H1 (cell line): ENCODE measurements at regions not wholly inside any gene's neighbourhood (a gene's known extent, or its start where the extent isn't known, plus 50 kb on each side); places are given as distances from the start of the nearest gene placed in this dataset.

Source experiments
- CTCF ChIA-PET: fragments of 300-600 bp; sonication (Branson Sonifier 250); formaldehyde crosslinking; loops from one replicate; lab custom pipeline; 2021; ENCODE audit not compliant: partially characterized antibody; lab: Charles Lee
- POLR2A ChIA-PET: fragments of 300-600 bp; sonication (Branson Sonifier 250); formaldehyde crosslinking; loops from one replicate; lab custom pipeline; 2021; ENCODE audit warnings: inconsistent platforms; ENCODE audit not compliant: partially characterized antibody; lab: Charles Lee
- DNase-seq, 2 experiments: peaks; one replicate each; pipeline versions ENCODE4 v3.0.0 to v3.0.0-alpha.2; 2010 to 2022; ENCODE audit warnings: low spot score in 2 of 2, low read depth in 1 of 2, mixed read lengths in 1 of 2
- FAIRE-seq: peaks from 2 replicates; lab custom pipeline; 2011; peaks lifted over from hg19 to GRCh38; lab: Jason Lieb, UNC
- H2AFZ ChIP-seq: 2 replicates; pipeline ENCODE4 v1.8.1; 2012; ENCODE audit warnings: low read length, inconsistent platforms
- H2AK5ac ChIP-seq: 2 replicates; pipeline ENCODE4 v1.6.1; 2013; ENCODE audit warnings: low read depth, low read length
- H2BK120ac ChIP-seq: replicated peaks from 2 replicates; pipeline ENCODE3; 2013; ENCODE audit warnings: low read depth, low read length, inconsistent platforms
- H2BK12ac ChIP-seq: 2 replicates; pipeline ENCODE4 v1.6.1; 2013; ENCODE audit warnings: low read depth, low read length
- H2BK15ac ChIP-seq: 2 replicates; pipeline ENCODE4 v1.6.1; 2013; ENCODE audit warnings: low read length
- H2BK20ac ChIP-seq: 2 replicates; pipeline ENCODE4 v1.6.1; 2013; ENCODE audit warnings: low read length
- H2BK5ac ChIP-seq: 2 replicates; pipeline ENCODE4 v1.6.1; 2013; ENCODE audit warnings: low read depth, low read length
- H3K14ac ChIP-seq: 2 replicates; pipeline ENCODE4 v1.6.1; 2013; ENCODE audit warnings: inconsistent platforms; ENCODE audit not compliant: insufficient read length
- H3K18ac ChIP-seq: 2 replicates; pipeline ENCODE4 v1.6.1; 2013; ENCODE audit warnings: low read length; ENCODE audit errors: extremely low read depth
- H3K23ac ChIP-seq: 2 replicates; pipeline ENCODE4 v1.6.1; 2013; ENCODE audit warnings: inconsistent platforms; ENCODE audit not compliant: insufficient read length
- H3K23me2 ChIP-seq: 2 replicates; pipeline ENCODE4 v1.6.1; 2013; ENCODE audit warnings: low read depth, low read length
- H3K27ac ChIP-seq: 2 replicates; pipeline ENCODE4 v1.6.1; 2011; ENCODE audit warnings: low read depth, low read length, inconsistent platforms
- H3K27me3 ChIP-seq, 4 experiments: replicated peaks in 1 of 4; 1 replicate in 1 of 4; 2 replicates in 3 of 4; pipeline versions ENCODE4 v1.6.1 to v1.8.1; 2011 to 2013; ENCODE audit warnings: low read length in 3 of 4, mild to moderate bottlenecking in 3 of 4, inconsistent platforms in 2 of 4, mixed read lengths in 2 of 4, moderate library complexity in 1 of 4; ENCODE audit not compliant: control insufficient read depth in 3 of 4, insufficient read depth in 3 of 4; ENCODE audit errors: extremely low read depth in 1 of 4
- H3K36me3 ChIP-seq, 4 experiments: 2 replicates each; pipeline versions ENCODE4 v1.6.1 to v1.8.1; 2011 to 2013; ENCODE audit warnings: mild to moderate bottlenecking in 4 of 4, low read length in 3 of 4, moderate library complexity in 2 of 4, control low read depth in 1 of 4, inconsistent platforms in 1 of 4; ENCODE audit not compliant: insufficient read depth in 4 of 4, control insufficient read depth in 2 of 4
- H3K4ac ChIP-seq: replicated peaks from 2 replicates; pipeline ENCODE3; 2013; ENCODE audit warnings: low read length, low read depth, mixed read lengths, inconsistent platforms; ENCODE audit not compliant: insufficient read length
- H3K4me1 ChIP-seq, 4 experiments: replicated peaks in 1 of 4; 1 replicate in 1 of 4; 2 replicates in 3 of 4; pipeline versions ENCODE4 v1.6.1 to v1.8.1; 2011 to 2013; ENCODE audit warnings: low read length in 3 of 4, inconsistent platforms in 2 of 4, mixed read lengths in 1 of 4; ENCODE audit not compliant: insufficient read depth in 4 of 4, control insufficient read depth in 3 of 4
- H3K4me2 ChIP-seq, 2 experiments: 2 replicates each; pipeline versions ENCODE4 v1.6.1 to v1.8.1; 2011 to 2013; ENCODE audit warnings: low read depth in 2 of 2, low read length in 2 of 2, control low read depth in 1 of 2, inconsistent platforms in 1 of 2, mild to moderate bottlenecking in 1 of 2; ENCODE audit not compliant: insufficient read depth in 1 of 2
- H3K4me3 ChIP-seq, 4 experiments: fragments of 200-600, 300-600 bp in 1 of 4; sonication (generic), shearing (Covaris generic), sonication (Bioruptor Twin) in 1 of 4; 2 replicates each; pipeline versions ENCODE4 v1.5.1 to v1.8.1; 2011 to 2016; ENCODE audit warnings: low read length in 4 of 4, low read depth in 3 of 4, control low read depth in 2 of 4, inconsistent platforms in 2 of 4, mild to moderate bottlenecking in 2 of 4, mixed read lengths in 1 of 4, moderate library complexity in 1 of 4; ENCODE audit not compliant: insufficient read depth in 2 of 4; ENCODE audit errors: extremely low read depth in 1 of 4
- H3K56ac ChIP-seq: replicated peaks from 2 replicates; pipeline ENCODE3; 2013; ENCODE audit warnings: low read depth, mild to moderate bottlenecking, mixed read lengths, low read length, inconsistent platforms; ENCODE audit not compliant: insufficient read length
- H3K79me1 ChIP-seq: 2 replicates; pipeline ENCODE4 v1.6.1; 2013; ENCODE audit warnings: low read depth, low read length, control low read depth
- H3K79me2 ChIP-seq, 2 experiments: 2 replicates each; pipeline versions ENCODE4 v1.6.1 to v1.8.1; 2012 to 2013; ENCODE audit warnings: low read length in 2 of 2, mild to moderate bottlenecking in 2 of 2, inconsistent platforms in 1 of 2; ENCODE audit not compliant: insufficient read depth in 2 of 2, control insufficient read depth in 1 of 2
- H3K9ac ChIP-seq, 4 experiments: replicated peaks in 1 of 4; 1 replicate in 1 of 4; 2 replicates in 3 of 4; pipeline versions ENCODE4 v1.6.1 to v1.8.1; 2011 to 2013; ENCODE audit warnings: low read depth in 3 of 4, low read length in 3 of 4, control low read depth in 2 of 4, mild to moderate bottlenecking in 2 of 4, moderate library complexity in 2 of 4, inconsistent platforms in 1 of 4; ENCODE audit errors: extremely low read depth in 1 of 4
- H3K9me3 ChIP-seq, 2 experiments: 2 replicates each; pipeline versions ENCODE4 v1.6.1 to v1.8.1; 2012 to 2013; ENCODE audit warnings: mild to moderate bottlenecking in 2 of 2, moderate library complexity in 2 of 2, control low read depth in 1 of 2, inconsistent platforms in 1 of 2, low read depth in 1 of 2, low read length in 1 of 2, mixed read lengths in 1 of 2; ENCODE audit not compliant: insufficient read depth in 2 of 2
- H4K20me1 ChIP-seq, 2 experiments: replicated peaks in 1 of 2; 2 replicates each; pipeline versions ENCODE3 to v1.8.1; 2011 to 2013; ENCODE audit warnings: inconsistent platforms in 2 of 2, low read length in 2 of 2, mild to moderate bottlenecking in 1 of 2; ENCODE audit not compliant: insufficient read depth in 2 of 2, control insufficient read depth in 1 of 2
- H4K5ac ChIP-seq: 2 replicates; pipeline ENCODE4 v1.6.1; 2013; ENCODE audit warnings: low read length, low read depth, mixed read lengths, inconsistent platforms; ENCODE audit not compliant: insufficient read length
- H4K8ac ChIP-seq: 2 replicates; pipeline ENCODE4 v1.8.0; 2013; ENCODE audit warnings: mild to moderate bottlenecking, moderate library complexity, low read length, inconsistent platforms; ENCODE audit not compliant: insufficient read depth; ENCODE audit errors: extremely low read depth
- H4K91ac ChIP-seq: replicated peaks from 2 replicates; pipeline ENCODE3; 2013; ENCODE audit warnings: low read length, mixed read lengths, inconsistent platforms; ENCODE audit not compliant: insufficient read length
- CBX8 ChIP-seq: fragments of 300-800, 300-1000 bp; sonication (generic); IDR thresholded peaks from 2 replicates; pipeline ENCODE4 v1.7.1; 2016; ENCODE audit warnings: low read depth, low read length, borderline replicate concordance
- EZH2 ChIP-seq: fragments of 200-600 bp; sonication (generic); IDR thresholded peaks from 2 replicates; pipeline ENCODE4 v1.7.1; 2012; ENCODE audit warnings: low read depth, mild to moderate bottlenecking, moderate library complexity, low read length, inconsistent platforms; ENCODE audit not compliant: severe bottlenecking
- HDAC2 ChIP-seq, 2 experiments: fragments of 300-600 bp in 1 of 2; sonication (generic) in 1 of 2; IDR thresholded peaks; 2 replicates each; pipeline ENCODE4 v1.6.1; 2011 to 2012; ENCODE audit warnings: low read depth in 2 of 2, low read length in 2 of 2, mild to moderate bottlenecking in 2 of 2, moderate library complexity in 2 of 2, borderline replicate concordance in 1 of 2, inconsistent platforms in 1 of 2
- HDAC6 ChIP-seq: IDR thresholded peaks from one replicate; pipeline ENCODE4 v1.7.1; 2012; ENCODE audit warnings: low read depth, mild to moderate bottlenecking, inconsistent platforms, low read length, moderate library complexity
- RAD21 ChIP-seq, 2 experiments: IDR thresholded peaks in 1 of 2; conservative IDR thresholded peaks in 1 of 2; 2 replicates each; pipeline ENCODE4 v1.6.1; 2011; ENCODE audit warnings: low read depth in 2 of 2, low read length in 2 of 2, improper control_type of control experiment in 1 of 2, inconsistent platforms in 1 of 2, mild to moderate bottlenecking in 1 of 2, moderate library complexity in 1 of 2
- WGBS, 2 experiments: shearing (Covaris generic) in 1 of 2; methylation state at CpG; one replicate each; pipeline versions ENCODE4 v1.1.6 to v1.1.7; 2013 to 2015; ENCODE audit warnings: low lambda C conversion rate in 2 of 2, mixed read lengths in 2 of 2, inconsistent platforms in 1 of 2, low coverage in 1 of 2, missing lambda C conversion rate in 1 of 2; ENCODE audit not compliant: insufficient replicate concordance in 2 of 2, insufficient coverage in 1 of 2, insufficient read length in 1 of 2; ENCODE audit errors: extremely low coverage in 1 of 2, missing lambda C conversion rate in 1 of 2; 5-methylcytosine and 5-hydroxymethylcytosine counted together

- no peak overlapping the region for H3K4me2 ChIP-seq
- DNase-seq, result no peak
Observed at GRCh38 chr4:152243896-152244595, 291.8 kb downstream of the FBXW7 start.

More at GRCh38 chr4:152243896-152244595, 291.8 kb downstream of the FBXW7 start:
- Histone ChIP-seq H3K23ac (no peak overlapping the region), H3K79me2 (no peaks in the 10 kb centered on the region), H2BK12ac (no peak overlapping the region), H2AK5ac (no peak overlapping the region), H4K8ac (no peak overlapping the region), H2AFZ (no peak overlapping the region), H3K79me1 (no peaks in the 10 kb centered on the region), H4K5ac (no peak overlapping the region), H3K56ac (no peak overlapping the region), H3K18ac (no peak overlapping the region), H4K20me1 (no peaks in the 10 kb centered on the region), H3K14ac (no peak overlapping the region), H3K23me2 (no peaks in the 10 kb centered on the region)
- ChIA-PET POLR2A (no interaction called here), CTCF (interaction anchor here (0.6 to 1.6 kb wide), 2 partner anchors 35 to 62 kb away, joined by 3 to 4 read pairs; no protein-coding TSS in a partner anchor)
- TF ChIP-seq HDAC2 (IDR thresholded peaks at IDR 0.05; ENCODE audit: borderline replicate concordance in 1 of 2, low read depth in 2 of 2, low read length in 2 of 2) (no peak), HDAC6 (no peak), RAD21 (IDR thresholded peaks at IDR 0.05 in 1 of 2, conservative IDR thresholded peaks at IDR 0.05 in 1 of 2; ENCODE audit: low read depth in 2 of 2, low read length in 2 of 2) (no peak), EZH2 (no peak), CBX8 (no peak)
- TF ChIP-seq, all 59 proteins: peak for 0
- Histone ChIP-seq H2BK15ac (no peak overlapping the region), H3K27ac (no peak overlapping the region), H3K36me3 (no peaks in the 10 kb centered on the region), H3K4ac (no peak overlapping the region), H3K4me3 (no peak overlapping the region), H3K9me3 (no peaks in the 10 kb centered on the region), H4K91ac (no peak overlapping the region), H2BK120ac (no peak overlapping the region), H3K4me1 (no peaks in the 10 kb centered on the region), H3K9ac (no peak overlapping the region), H2BK5ac (no peak overlapping the region), H2BK20ac (no peak overlapping the region), H3K27me3 (no peaks in the 10 kb centered on the region)
- FAIRE-seq, result no peak
- 90% methylated on average over 11 of the region's 11 CpGs; no CpG with 5 or more reads in 1 of the 2 experiments for WGBS, 2 experiments
